HG02610 (cell line): ENCODE measurements at regions not wholly inside any gene's neighbourhood (a gene's known extent, or its start where the extent isn't known, plus 50 kb on each side); places are given as distances from the start of the nearest gene placed in this dataset.
"Not testable (repeated sequence)": the region's sequence is repeated elsewhere in the genome, so short reads cannot be mapped to it uniquely, and the experiment has no call there.

Experiments
- ATAC-seq: cut with Tn5 transposase; IDR thresholded peaks from one replicate; pipeline ENCODE4 v1.9.1; 2021; ENCODE audit warnings: mild to moderate bottlenecking, moderate library complexity; ENCODE audit not compliant: unreplicated experiment

GRCh38 chr5:171541341-171541776, 121.9 kb downstream of the FGF18 start:
- ATAC-seq = no peak

DNA sequence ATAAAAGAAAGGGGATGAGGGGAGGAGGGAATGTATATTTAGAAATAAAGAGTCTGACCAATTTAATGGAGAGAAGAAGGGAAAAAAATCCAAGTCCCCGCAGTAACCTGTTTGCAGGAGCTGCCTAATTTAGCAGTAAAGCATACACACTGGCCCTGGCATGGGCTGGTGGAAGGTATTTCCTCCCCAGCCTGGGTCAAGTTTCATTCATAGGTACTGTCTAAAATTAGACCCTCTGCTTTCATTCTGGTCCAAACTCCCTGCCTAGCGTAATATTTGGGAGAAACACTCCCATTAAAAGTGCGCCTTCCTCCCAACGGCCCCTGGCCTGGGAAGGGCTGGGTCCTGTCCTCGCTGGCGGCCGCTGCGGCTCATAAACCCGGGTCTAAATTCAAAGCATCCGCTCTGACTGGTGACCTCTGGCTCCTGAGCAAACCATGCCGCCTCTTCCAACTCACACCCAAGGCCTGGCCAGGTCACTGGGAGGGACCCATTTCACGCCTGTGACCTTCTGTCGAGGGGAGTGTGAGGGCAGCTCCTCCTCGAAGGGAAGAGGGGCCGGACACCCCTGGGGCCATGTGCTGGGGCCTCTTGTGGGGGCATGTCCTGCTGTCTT, 123.2 kb downstream of the FGF18 start:
- ATAC-seq = no peak

DNA sequence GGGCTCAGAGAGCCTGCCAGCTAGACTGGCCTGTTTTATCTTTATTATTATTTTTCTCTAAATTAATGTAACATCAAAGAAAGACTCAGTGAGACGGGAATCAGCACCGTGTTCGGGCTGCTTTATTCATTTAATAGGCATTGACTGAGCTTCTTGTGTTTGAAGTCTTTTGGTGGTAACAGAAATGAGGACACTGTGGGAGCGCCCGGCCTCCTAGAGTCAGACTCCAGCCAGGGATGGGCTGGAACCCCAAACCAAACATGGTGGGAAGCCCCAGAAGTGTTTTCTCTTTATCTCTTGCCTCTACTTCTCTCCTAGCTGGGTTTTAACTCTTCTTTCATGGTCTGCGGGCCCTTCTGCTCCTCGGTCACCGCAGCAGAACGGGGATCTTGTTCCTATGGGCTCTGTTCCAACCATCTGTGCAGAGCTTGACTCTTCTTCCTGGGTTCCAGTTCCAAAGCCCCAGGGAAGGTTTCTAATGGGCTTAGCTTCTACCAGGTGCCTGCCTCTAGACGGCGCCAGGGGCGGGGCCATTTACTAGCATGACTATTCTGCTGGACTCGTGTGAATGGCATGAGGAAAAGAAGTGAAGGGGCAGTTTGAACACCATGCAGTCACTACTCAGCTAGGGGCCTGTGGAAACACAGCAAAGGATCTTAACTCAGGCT, 123.8 kb downstream of the FGF18 start:
- no peak for ATAC-seq

GRCh38 chr5:171544913-171545765, 125.7 kb downstream of the FGF18 start:
- ATAC-seq = no peak

- no peak for ATAC-seq
Measured at GRCh38 chr5:171549274-171549673, 129.8 kb downstream of the FGF18 start.

DNA sequence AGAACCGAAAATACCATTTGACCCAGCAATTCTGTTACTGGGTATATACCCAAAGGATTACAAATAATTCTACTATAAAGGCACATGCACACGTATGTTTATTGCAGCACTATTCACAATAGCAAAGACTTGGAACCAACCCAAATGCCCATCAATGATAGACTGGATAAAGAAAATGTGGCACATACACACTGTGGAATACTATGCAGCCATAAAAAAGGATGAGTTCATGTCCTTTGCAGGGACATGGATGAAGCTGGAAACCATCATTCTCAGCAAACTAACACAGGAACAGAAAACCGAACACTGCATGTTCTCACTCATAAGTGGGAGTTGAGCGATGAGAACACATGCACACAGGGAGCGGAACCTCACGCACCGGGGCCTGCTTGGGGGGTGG, 134.4 kb downstream of the FGF18 start:
- not testable (repeated sequence) for ATAC-seq

DNA sequence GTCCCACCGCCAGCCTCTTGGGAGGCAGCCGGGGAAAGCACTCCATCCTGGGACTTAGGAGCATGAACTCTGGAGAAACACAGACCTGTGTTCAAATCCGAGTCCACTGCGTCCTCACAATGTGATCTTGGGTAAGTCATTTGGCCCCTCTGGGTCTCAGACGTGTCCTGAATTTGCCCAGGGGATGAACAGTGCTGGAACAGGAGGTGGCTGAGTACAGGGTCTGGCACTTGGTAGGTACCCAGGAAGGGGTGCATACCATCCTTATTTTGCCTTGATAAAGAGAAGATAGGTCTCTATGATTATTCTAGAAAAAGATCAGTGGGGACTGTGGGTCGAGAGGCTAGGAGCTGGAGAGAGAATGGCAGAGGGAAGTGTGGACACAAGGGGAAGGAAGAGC, 135.7 kb downstream of the FGF18 start:
- no peak for ATAC-seq

GRCh38 chr5:171562822-171563221, 143.4 kb downstream of the FGF18 start:
- ATAC-seq = no peak

- no peak for ATAC-seq
Measured at GRCh38 chr5:171568389-171568788, 148.9 kb downstream of the FGF18 start.

DNA sequence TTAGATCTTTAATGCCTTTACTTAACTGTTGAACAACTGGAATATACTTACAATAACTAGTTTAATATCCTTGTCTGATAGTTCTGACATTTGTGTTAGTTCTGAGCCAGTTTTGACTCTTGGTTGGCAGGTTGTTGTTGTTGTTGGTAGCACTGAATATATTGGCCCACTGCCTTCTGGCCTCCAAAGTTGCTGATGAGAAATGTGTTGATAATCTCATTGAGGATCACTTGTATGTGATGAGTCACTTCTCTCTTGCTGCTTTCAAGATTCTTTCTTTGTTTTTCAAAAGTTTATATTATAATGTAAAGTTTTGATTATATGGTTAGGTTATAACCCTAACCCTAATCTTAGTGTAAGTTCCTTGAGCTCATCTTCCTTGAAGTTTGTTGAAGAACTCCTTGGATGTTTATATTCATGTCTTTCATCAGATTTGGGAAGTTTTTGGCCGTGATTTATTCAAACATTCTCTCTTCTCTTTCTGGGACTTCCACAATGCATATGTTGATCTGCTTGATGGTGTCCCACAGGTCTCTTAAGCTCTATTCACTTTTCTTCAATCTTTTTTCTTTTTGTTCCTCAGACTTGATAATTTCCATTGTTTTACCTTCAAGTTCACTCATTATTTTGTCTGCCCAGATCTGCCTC, 149.7 kb downstream of the FGF18 start:
- ATAC-seq = no peak

DNA sequence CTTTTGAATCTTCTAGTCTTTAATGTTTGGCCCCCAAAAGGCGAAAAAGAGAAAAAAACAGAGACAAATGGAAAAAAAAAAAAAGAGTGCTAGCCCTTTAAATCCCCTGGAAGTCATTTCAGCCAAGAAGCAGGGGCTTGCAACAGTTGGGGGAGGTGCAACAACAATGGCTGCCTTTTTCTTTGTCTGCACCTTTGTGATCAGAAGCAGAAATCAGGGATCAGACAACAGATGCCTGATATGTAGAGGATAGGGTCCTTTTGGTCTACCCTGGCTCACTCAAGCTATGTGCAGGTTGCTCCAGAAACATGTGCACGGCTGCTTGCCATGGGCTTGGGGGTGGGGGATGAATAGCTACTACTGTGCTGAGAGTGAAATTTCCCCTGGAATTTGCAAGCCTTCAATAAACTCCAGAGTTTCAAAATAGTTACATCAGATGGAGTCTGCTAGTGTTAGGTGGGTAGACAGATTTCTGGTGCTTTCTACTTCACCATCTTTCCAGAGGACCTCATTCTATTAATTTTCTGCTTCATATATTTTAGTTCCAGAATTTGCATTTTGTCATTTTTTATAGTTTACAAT, 150.9 kb downstream of the FGF18 start:
- no peak for ATAC-seq

- no peak for ATAC-seq
Measured at GRCh38 chr5:171571663-171572062, 152.2 kb downstream of the FGF18 start.

DNA sequence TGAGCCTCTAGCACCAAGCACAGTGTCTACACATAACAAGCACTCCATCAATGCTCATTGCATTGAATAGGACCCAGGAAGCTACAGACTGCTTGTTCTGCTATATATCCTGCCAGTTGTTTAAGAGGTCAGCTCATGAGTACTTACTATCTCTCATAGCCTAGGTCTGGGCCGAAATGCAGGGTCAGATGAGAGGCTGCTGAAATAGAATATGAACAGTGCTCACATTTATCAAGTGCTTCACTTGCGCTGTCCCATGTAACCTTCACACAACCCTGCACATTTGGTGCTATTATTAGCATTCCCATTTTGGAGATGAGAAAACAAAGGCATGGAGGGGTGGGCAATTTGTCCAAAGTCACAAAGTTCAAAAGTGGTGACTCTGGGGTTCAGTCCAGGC, 153.6 kb downstream of the FGF18 start:
- no peak for ATAC-seq

GRCh38 chr5:171573451-171574225, 154.2 kb downstream of the FGF18 start:
- no peak for ATAC-seq

DNA sequence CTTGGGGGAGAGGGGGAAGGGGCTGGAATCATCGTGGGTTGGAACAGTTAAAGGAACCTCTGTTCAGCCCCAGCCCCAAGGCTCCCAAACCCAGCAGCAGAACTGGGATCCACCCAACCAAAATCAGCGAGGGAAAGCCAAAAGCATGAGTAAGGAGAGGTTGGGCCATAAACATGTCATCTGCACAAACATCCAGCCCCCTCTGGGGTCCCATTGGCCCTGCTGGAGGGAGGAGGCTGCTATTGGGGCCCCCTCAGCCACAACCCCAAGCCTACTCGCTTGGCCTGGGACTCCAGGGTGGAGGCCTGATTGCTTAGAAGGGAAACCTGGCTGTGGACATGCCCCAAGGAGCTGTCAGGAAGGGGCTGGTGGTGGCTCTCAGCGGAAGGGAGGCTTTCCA, 154.9 kb downstream of the FGF18 start:
- ATAC-seq = no peak

DNA sequence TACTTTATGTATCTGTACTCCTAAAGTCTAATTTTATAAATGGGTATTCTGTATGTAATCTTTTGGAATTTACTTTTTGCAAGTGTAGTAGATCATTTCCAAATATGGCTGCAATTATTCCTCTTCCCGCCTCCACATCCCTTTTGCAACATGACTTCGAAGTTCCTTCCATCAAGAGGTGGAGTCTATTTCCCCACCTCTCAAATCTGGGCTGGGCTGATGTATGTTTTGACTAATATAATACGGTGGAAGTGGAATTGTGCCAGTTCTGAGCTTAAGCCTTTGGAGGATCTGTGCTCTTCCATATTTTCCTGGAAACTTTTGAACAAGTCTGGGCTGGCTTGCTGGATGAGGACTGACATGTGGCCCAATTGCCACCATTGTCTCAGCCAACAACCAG, 155.9 kb downstream of the FGF18 start:
- no peak for ATAC-seq

DNA sequence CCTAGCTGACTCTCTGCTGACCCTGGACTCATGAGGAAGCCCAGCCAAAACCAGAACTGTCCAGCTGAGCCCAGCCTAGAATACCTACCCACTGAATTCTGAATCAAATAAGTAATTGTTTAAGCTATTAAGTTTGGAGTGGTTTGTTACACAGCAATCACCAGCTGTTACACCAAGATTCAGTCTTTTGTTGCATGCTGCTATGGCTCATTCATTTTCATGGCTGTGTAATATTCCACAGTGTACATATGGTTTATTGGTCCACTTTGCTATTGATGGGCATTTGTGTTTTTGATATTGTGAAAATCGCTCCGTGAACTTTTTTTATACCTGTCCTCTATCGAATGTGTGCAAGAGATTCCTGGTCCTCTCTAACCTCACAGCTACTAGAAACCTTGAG, 156.4 kb downstream of the FGF18 start:
- ATAC-seq = no peak

GRCh38 chr5:171577042-171577758, 157.8 kb downstream of the FGF18 start:
- ATAC-seq = no peak

- no peak for ATAC-seq
Measured at GRCh38 chr5:171578049-171578828, 158.8 kb downstream of the FGF18 start.
